Calu3 (cell line): ENCODE measurements at regions not wholly inside any gene's neighbourhood (a gene's known extent, or its start where the extent isn't known, plus 50 kb on each side); places are given as distances from the start of the nearest gene placed in this dataset.

Experiments used
- BruUV-seq: library from RNA; stranded (reverse); fragments of 400-500 nt; replicated peaks from 2 replicates; lab custom pipeline; 2021; lab: Mats Ljungman, UMichigan
- CTCF ChIA-PET: fragments of 300-600 bp; sonication (Branson Sonifier 250); formaldehyde crosslinking; loops from one replicate; lab custom pipeline; 2022; ENCODE audit warnings: antibody characterized with exemption; lab: Charles Lee
- DNase-seq: peaks from one replicate; pipeline ENCODE4 v3.0.0; 2022
- H3K27ac Mint-ChIP-seq: one replicate; pipeline ENCODE4 v1.8.0; 2022; ENCODE audit warnings: mixed read lengths; ENCODE audit not compliant: unreplicated experiment
- H3K27me3 Mint-ChIP-seq: one replicate; pipeline ENCODE4 v1.8.0; 2022; ENCODE audit warnings: mixed read lengths; ENCODE audit not compliant: unreplicated experiment
- H3K36me3 Mint-ChIP-seq: one replicate; pipeline ENCODE4 v1.8.0; 2022; ENCODE audit warnings: mild to moderate bottlenecking, moderate library complexity, mixed read lengths; ENCODE audit not compliant: insufficient read depth, unreplicated experiment
- H3K4me1 Mint-ChIP-seq: one replicate; pipeline ENCODE4 v1.8.0; 2022; ENCODE audit warnings: mild to moderate bottlenecking, low read depth, mixed read lengths; ENCODE audit not compliant: unreplicated experiment
- H3K4me3 Mint-ChIP-seq: one replicate; pipeline ENCODE4 v1.8.0; 2022; ENCODE audit warnings: mild to moderate bottlenecking, low read depth, moderate library complexity, mixed read lengths; ENCODE audit not compliant: unreplicated experiment
- H3K9me3 Mint-ChIP-seq: one replicate; pipeline ENCODE4 v1.8.0; 2022; ENCODE audit warnings: low read depth, mixed read lengths; ENCODE audit not compliant: unreplicated experiment
- intact Hi-C: fragments of 100-400 bp; cut with micrococcal nuclease; formaldehyde crosslinking; loops from one replicate; pipeline ENCODE4 v1.10.0; 2022; ENCODE audit not compliant: unreplicated experiment
- TF ChIP-seq, protein P1 (sequence below): fragments of 200-600 bp; IDR thresholded peaks from one replicate; pipeline ENCODE4 v1.8.0; 2022; ENCODE audit warnings: antibody characterized with exemption; ENCODE audit not compliant: unreplicated experiment

DNA sequence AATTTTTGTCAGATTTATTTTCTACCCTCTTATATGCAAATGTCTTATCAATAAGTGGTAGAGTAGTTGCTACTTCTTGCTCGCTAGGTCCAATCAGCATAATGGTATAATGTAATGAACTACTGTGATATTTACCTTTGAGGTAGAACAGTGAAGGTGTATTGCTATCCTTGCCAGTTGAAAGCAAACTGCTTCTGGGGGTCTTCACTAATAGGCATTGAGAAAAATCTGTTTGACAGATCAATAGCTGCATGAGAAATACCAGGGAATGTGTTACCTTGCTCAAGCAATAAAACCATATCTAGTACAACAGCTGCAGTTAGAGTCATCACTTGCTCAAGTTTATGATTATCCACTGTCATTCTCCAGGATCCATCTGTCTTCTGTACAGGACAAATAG lies 50.1 kb upstream of the EFEMP1 start:
- Mint-ChIP-seq H3K27ac (no peak overlapping the region), H3K4me1 (no peaks in the 10 kb centered on the region), H3K4me3 (no peak overlapping the region), H3K27me3 (no peaks in the 10 kb centered on the region), H3K36me3 (no peaks in the 10 kb centered on the region), H3K9me3 (no peaks in the 10 kb centered on the region)
- TF ChIP-seq, protein P1, sequence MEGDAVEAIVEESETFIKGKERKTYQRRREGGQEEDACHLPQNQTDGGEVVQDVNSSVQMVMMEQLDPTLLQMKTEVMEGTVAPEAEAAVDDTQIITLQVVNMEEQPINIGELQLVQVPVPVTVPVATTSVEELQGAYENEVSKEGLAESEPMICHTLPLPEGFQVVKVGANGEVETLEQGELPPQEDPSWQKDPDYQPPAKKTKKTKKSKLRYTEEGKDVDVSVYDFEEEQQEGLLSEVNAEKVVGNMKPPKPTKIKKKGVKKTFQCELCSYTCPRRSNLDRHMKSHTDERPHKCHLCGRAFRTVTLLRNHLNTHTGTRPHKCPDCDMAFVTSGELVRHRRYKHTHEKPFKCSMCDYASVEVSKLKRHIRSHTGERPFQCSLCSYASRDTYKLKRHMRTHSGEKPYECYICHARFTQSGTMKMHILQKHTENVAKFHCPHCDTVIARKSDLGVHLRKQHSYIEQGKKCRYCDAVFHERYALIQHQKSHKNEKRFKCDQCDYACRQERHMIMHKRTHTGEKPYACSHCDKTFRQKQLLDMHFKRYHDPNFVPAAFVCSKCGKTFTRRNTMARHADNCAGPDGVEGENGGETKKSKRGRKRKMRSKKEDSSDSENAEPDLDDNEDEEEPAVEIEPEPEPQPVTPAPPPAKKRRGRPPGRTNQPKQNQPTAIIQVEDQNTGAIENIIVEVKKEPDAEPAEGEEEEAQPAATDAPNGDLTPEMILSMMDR, result no peak
- no TSS peak for BruUV-seq
- intact Hi-C loops, result no loop called here
- no peak for DNase-seq
- CTCF ChIA-PET, result no interaction called here

DNA sequence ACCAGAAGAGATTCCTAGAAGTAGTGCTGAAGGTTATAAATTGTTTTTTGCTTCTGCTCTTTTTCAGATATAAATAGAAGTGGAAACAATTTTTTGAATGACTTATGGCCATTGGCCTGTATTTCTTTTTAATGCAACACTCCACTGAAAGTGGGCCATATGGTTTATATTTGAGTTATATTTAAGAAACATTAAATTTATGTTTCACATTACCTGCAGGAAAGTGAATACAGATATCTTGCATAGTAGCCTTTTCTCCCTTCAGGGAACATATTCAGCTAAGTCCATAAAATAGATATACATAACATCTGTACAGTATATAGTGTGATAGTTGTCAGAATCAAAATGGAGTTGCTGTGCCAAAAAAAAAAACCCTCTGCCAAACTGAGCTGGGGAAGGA lies 53.1 kb upstream of the EFEMP1 start:
- Mint-ChIP-seq H3K4me1 (no peaks in the 10 kb centered on the region), H3K9me3 (no peaks in the 10 kb centered on the region), H3K27ac (no peak overlapping the region), H3K4me3 (no peak overlapping the region), H3K36me3 (no peaks in the 10 kb centered on the region), H3K27me3 (no peaks in the 10 kb centered on the region)
- no peak for DNase-seq
- TF ChIP-seq, protein P1, result no peak
- CTCF ChIA-PET, result interaction anchor here (0.7 kb wide), 1 partner anchor 37 kb away, joined by 3 read pairs; no protein-coding TSS in a partner anchor
- intact Hi-C loops, result no loop called here
- no TSS peak for BruUV-seq

DNA sequence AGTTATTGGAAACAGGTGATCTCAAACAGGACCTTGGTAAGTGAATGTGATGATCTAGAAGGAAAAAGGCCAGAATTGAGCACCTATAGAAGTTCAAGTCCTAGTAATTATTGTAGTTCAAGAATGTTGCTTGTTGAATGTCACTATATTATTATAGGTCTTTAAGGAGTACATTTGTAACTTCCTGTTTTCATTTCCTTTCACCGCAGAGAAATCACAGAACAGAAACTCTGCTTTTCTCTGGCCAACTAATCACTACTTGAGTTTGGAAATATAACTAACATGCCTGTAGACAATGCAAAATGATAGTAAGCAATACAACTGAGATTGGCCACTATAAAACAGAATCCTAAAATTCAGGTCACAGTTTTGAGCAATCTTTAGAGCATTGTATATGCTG lies 61.8 kb upstream of the EFEMP1 start:
- TF ChIP-seq, protein P1, result no peak
- Mint-ChIP-seq H3K36me3 (no peaks in the 10 kb centered on the region), H3K9me3 (no peaks in the 10 kb centered on the region), H3K4me3 (no peak overlapping the region), H3K4me1 (no peaks in the 10 kb centered on the region), H3K27ac (no peak overlapping the region), H3K27me3 (no peaks in the 10 kb centered on the region)
- DNase-seq, result no peak
- no TSS peak for BruUV-seq
- CTCF ChIA-PET, result no interaction called here
- intact Hi-C loops, result no loop called here

GRCh38 chr2:55986001-55986400 lies 62.4 kb upstream of the EFEMP1 start:
- no TSS peak for BruUV-seq
- no peak overlapping the region for H3K27ac Mint-ChIP-seq
- TF ChIP-seq, protein P1, result no peak
- no peaks in the 10 kb centered on the region for H3K4me1 Mint-ChIP-seq
- CTCF ChIA-PET, result no interaction called here
- H3K27me3 Mint-ChIP-seq, result no peaks in the 10 kb centered on the region
- no peak overlapping the region for H3K4me3 Mint-ChIP-seq
- no peaks in the 10 kb centered on the region for H3K9me3 Mint-ChIP-seq
- intact Hi-C loops, result no loop called here
- H3K36me3 Mint-ChIP-seq, result no peaks in the 10 kb centered on the region
- no peak for DNase-seq
